Common myeloid progenitor, CD34-positive (primary cell): ENCODE measurements at regions not wholly inside any gene's neighbourhood (a gene's known extent, or its start where the extent isn't known, plus 50 kb on each side); places are given as distances from the start of the nearest gene placed in this dataset.
"Not testable (repeated sequence)": the region's sequence is repeated elsewhere in the genome, so short reads cannot be mapped to it uniquely, and the experiment has no call there.

Source experiments
- CTCF ChIA-PET: fragments of 350-600 bp; sonication (Branson Sonifier 250); formaldehyde crosslinking; loops from one replicate; lab custom pipeline; 2021; ENCODE audit warnings: antibody characterized with exemption; lab: Charles Lee
- POLR2A ChIA-PET: fragments of 350-600 bp; sonication (Branson Sonifier 250); formaldehyde crosslinking; loops from one replicate; lab custom pipeline; 2021; ENCODE audit warnings: antibody characterized with exemption; lab: Charles Lee
- DNase-seq, 3 donors: peaks; one replicate each; pipeline versions ENCODE4 v3.0.0 to v3.0.0-alpha.2; 2013
- H3K27ac ChIP-seq, 2 experiments: 1 replicate in 1 of 2; 2 replicates in 1 of 2; pipeline ENCODE4 v1.7.0; 2013; ENCODE audit warnings: inconsistent platforms in 2 of 2, low read length in 2 of 2, mild to moderate bottlenecking in 2 of 2, low read depth in 1 of 2, moderate library complexity in 1 of 2; ENCODE audit not compliant: severe bottlenecking in 2 of 2, insufficient read depth in 1 of 2, poor library complexity in 1 of 2
- H3K27me3 ChIP-seq, 5 experiments: replicated peaks in 2 of 5; 1 replicate in 3 of 5; 2 replicates in 2 of 5; pipeline versions ENCODE4 v1.6.1 to v1.7.0; 2013; ENCODE audit warnings: low read length in 4 of 5, mild to moderate bottlenecking in 2 of 5, moderate library complexity in 2 of 5, inconsistent platforms in 1 of 5; ENCODE audit not compliant: insufficient read depth in 5 of 5, control insufficient read depth in 4 of 5
- H3K36me3 ChIP-seq, 4 experiments: 1 replicate in 2 of 4; 2 replicates in 2 of 4; pipeline versions ENCODE4 v1.6.1 to v1.7.0; 2013; ENCODE audit warnings: low read length in 3 of 4, control low read depth in 1 of 4, mild to moderate bottlenecking in 1 of 4; ENCODE audit not compliant: control insufficient read depth in 4 of 4, insufficient read depth in 4 of 4
- H3K4me1 ChIP-seq, 4 experiments: 1 replicate in 3 of 4; 2 replicates in 1 of 4; pipeline versions ENCODE4 v1.6.1 to v1.7.1; 2013; ENCODE audit warnings: low read length in 3 of 4, mild to moderate bottlenecking in 3 of 4, control low read depth in 1 of 4, inconsistent platforms in 1 of 4, moderate library complexity in 1 of 4; ENCODE audit not compliant: control insufficient read depth in 4 of 4, insufficient read depth in 4 of 4; ENCODE audit errors: control extremely low read depth in 1 of 4
- H3K4me3 ChIP-seq, 7 experiments: 1 replicate in 4 of 7; 2 replicates in 3 of 7; pipeline versions ENCODE4 v1.5.1 to v1.7.0; 2013; ENCODE audit warnings: mild to moderate bottlenecking in 7 of 7, low read length in 6 of 7, moderate library complexity in 6 of 7, inconsistent platforms in 2 of 7, low read depth in 2 of 7, control low read depth in 1 of 7; ENCODE audit not compliant: insufficient read depth in 4 of 7, control insufficient read depth in 1 of 7; ENCODE audit errors: extremely low read depth in 1 of 7
- H3K9me3 ChIP-seq, 5 experiments: 1 replicate in 4 of 5; 2 replicates in 1 of 5; pipeline versions ENCODE4 v1.6.1 to v1.7.1; 2013; ENCODE audit warnings: low read length in 4 of 5, mild to moderate bottlenecking in 2 of 5, inconsistent platforms in 1 of 5, low read depth in 1 of 5, moderate library complexity in 1 of 5; ENCODE audit not compliant: control insufficient read depth in 4 of 5, insufficient read depth in 2 of 5; ENCODE audit errors: control extremely low read depth in 1 of 5
- WGBS: methylation state at CpG from one replicate; pipeline ENCODE4 v1.1.5; 2013; ENCODE audit not compliant: insufficient coverage; 5-methylcytosine and 5-hydroxymethylcytosine counted together

DNA sequence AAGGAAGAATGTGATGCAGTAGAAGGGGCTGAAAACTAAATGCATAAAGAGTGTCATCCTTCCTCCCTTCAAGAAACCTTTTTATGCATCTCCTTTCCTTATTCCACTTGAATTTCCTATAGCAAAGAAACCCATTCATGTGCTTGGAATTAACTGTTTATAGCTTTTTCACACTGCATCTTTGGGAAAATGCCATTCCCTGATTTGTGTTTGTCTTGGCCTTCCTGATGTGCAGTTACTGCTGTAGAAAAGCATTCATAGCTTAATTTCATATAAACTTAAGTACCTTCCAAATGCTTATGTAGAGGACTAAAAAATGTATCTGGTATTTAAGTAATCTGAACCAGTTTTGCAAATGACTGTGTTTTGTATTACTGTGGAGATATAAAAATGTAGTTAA, 61.8 kb downstream of the SDR9C7 start:
- ChIA-PET CTCF (no interaction called here), POLR2A (no interaction called here)
- DNase-seq: no peak
- Histone ChIP-seq H3K4me1 (peaks cover 0 to 5% (median under 1%) of the 10 kb centered on the region in 4 experiments), H3K36me3 (no peaks in the 10 kb centered on the region), H3K27ac (no peak overlapping the region), H3K9me3 (peaks cover 0 to 3% (median 0%) of the 10 kb centered on the region in 5 experiments), H3K27me3 (no peaks in the 10 kb centered on the region), H3K4me3 (no peak overlapping the region)

DNA sequence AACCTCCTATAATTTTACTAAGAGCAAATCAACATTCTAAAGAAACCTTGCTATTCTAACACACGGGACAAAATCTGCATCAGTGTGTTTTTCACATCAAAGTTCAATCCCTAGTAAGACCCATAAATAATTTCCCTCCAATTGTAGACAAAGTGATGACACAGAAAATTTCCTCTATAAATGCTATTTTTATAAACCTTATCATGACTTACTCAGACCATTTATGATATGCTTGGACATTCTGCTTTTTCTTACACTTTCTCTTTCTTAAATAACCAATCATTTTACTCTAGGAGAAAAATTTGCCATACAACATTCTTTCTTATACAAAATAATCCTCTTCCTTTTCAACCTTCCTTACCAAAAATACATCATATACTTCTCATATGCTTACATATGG, 67.0 kb downstream of the SDR9C7 start:
- Histone ChIP-seq H3K9me3 (peaks cover 9 to 43% (median 28%) of the 10 kb centered on the region in 5 experiments), H3K4me3 (no peak overlapping the region), H3K27me3 (no peaks in the 10 kb centered on the region), H3K27ac (no peak overlapping the region), H3K36me3 (no peaks in the 10 kb centered on the region), H3K4me1 (no peaks in the 10 kb centered on the region)
- 70% methylated on average over 1 of the region's 1 CpG for WGBS
- ChIA-PET CTCF (no interaction called here), POLR2A (no interaction called here)
- DNase-seq: no peak

DNA sequence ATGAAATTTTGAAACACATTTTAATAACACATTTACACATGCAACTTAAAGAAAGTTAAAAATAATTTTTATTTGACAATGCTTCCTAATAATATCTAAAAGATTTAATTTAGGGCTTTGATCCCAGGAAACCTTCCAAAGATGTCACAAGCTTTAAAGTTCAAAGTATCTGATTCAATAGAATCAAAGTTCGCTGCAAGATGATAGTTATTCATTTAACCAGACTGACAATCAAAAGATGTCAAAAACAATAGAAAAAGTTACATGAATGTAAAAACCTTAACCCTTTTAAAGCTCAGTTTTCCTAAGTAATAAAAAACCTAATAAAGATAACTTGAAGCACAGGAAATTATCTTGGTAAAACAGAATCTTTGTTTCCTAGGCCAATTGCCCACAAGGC, 67.7 kb downstream of the SDR9C7 start:
- H3K27me3 ChIP-seq: no peaks in the 10 kb centered on the region
- no peak for DNase-seq
- ChIA-PET CTCF (no interaction called here), POLR2A (no interaction called here)
- H3K4me1 ChIP-seq: no peaks in the 10 kb centered on the region
- WGBS: 88% methylated on average over 1 of the region's 1 CpG
- H3K9me3 ChIP-seq: peaks cover 11 to 49% (median 32%) of the 10 kb centered on the region in 5 experiments
- no peak overlapping the region for H3K4me3 ChIP-seq
- H3K27ac ChIP-seq: no peak overlapping the region
- no peaks in the 10 kb centered on the region for H3K36me3 ChIP-seq

DNA sequence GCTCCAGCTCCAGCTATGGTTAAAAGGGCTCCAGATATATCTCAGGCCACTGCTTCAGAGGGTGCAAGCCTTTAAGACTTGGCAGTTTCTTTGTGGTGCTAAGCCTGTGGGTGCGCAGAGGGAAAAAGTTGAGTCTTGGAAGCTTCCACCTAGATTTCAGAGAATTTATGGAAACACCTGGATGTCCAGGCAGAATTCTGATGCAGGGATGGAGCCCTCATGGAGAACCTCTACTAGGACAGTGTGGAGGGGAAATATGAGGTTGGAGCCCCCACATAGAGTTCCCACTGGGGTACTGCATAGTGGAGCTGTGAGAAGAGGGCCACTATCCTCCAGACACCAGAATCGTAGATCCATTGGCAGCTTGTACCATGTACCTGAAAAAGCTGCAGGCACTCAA, 69.9 kb downstream of the SDR9C7 start:
- Histone ChIP-seq H3K4me3 (no peak overlapping the region), H3K27ac (no peak overlapping the region), H3K9me3 (peaks cover 11 to 53% (median 32%) of the 10 kb centered on the region in 5 experiments), H3K36me3 (no peaks in the 10 kb centered on the region), H3K27me3 (no peaks in the 10 kb centered on the region), H3K4me1 (no peaks in the 10 kb centered on the region)
- ChIA-PET POLR2A (no interaction called here), CTCF (no interaction called here)
- 100% methylated on average over 2 of the region's 2 CpGs for WGBS
- DNase-seq: peak in 1 of 3 donors; percentile 18

DNA sequence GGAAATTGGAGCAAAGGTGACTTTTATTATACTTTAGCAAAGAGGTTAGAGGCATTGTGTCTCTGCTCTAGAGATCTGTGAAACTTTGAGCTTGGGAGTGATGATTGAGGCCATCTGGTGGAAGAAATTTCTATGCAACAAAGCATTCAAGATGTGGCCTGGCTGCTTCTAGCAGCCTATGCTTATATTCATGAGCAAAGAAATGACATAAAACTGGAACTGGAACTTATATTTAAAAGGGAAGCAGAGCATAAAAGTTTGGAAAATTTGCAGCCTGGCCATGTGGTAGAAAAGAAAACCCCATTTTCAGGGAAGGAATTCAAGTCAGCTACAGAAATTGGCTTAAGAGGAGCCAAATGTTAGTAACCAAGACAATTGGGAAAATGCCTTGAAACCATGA, 70.4 kb downstream of the SDR9C7 start:
- H3K4me3 ChIP-seq: no peak overlapping the region
- no peak overlapping the region for H3K27ac ChIP-seq
- CTCF ChIA-PET: interaction anchor here (0.6 kb wide), 1 partner anchor 30 kb away, joined by 3 read pairs; no protein-coding TSS in a partner anchor
- no peaks in the 10 kb centered on the region for H3K36me3 ChIP-seq
- POLR2A ChIA-PET: no interaction called here
- no peaks in the 10 kb centered on the region for H3K4me1 ChIP-seq
- H3K27me3 ChIP-seq: no peaks in the 10 kb centered on the region
- H3K9me3 ChIP-seq: peaks cover 11 to 53% (median 32%) of the 10 kb centered on the region in 5 experiments
- peak in 1 of 3 donors; percentile 24 for DNase-seq

DNA sequence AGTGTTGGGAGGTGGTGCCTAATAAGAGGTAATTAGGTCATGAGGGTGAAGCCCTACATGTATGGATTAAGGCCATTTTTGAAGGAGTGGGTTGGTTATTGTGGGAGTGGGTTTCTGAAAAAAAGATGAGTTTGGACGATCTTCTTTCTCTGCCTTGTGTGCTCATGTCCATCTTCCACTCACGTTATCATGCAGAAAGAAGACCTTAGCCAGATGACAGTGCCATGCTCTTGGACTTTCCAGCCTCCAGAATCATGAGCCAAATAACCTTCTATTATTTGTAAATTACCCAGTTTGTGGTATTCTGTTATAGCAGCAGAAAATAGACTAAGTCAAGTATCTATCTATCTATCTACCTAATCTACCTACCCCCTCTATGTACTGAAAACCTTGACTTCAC, 71.9 kb downstream of the SDR9C7 start:
- POLR2A ChIA-PET: no interaction called here
- peaks cover 8 to 50% (median 32%) of the 10 kb centered on the region in 5 experiments for H3K9me3 ChIP-seq
- no peaks in the 10 kb centered on the region for H3K4me1 ChIP-seq
- no peak for DNase-seq
- no peak overlapping the region for H3K27ac ChIP-seq
- no peak overlapping the region for H3K4me3 ChIP-seq
- no peaks in the 10 kb centered on the region for H3K36me3 ChIP-seq
- no CpG with 5 or more reads among the region's 2 CpGs for WGBS
- no peaks in the 10 kb centered on the region for H3K27me3 ChIP-seq
- CTCF ChIA-PET: no interaction called here

DNA sequence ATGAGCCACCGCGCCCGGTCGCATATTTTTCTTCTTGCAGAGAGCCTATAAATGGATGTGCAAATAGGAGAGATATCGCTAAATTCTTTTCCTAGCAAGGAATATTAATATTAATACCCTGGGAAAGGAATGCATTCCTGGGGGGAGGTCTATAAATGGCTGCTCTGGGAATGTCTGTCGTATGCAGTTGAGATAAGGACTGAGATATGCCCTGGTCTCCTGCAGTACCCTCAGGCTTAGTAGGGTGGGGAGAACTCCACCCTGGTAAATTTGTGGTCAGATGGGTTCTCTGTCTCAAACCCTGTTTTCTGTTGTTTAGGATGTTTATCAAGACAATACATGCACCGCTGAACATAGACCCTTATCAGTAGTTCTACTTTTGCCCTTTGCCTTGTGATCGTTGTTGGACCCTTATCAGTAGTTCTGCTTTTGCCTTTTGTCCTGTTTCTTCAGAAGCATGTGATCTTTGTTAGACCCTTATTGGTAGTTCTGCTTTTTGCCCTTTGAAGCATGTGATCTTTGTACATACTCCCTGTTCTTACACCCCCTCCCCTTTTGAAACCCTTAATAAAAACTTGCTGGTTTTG, 80.7 kb downstream of the SDR9C7 start:
- H3K36me3 ChIP-seq, H3K4me1 ChIP-seq, POLR2A ChIA-PET, H3K9me3 ChIP-seq, H3K27ac ChIP-seq, H3K27me3 ChIP-seq, H3K4me3 ChIP-seq, CTCF ChIA-PET: not testable (repeated sequence)
- DNase-seq: peak in 1 of 3 donors; percentile 25
- WGBS: 49% methylated on average over 6 of the region's 8 CpGs
